AG04449 (cell line): ENCODE measurements at regions not wholly inside any gene's neighbourhood (a gene's known extent, or its start where the extent isn't known, plus 50 kb on each side); places are given as distances from the start of the nearest gene placed in this dataset.
"Not testable (repeated sequence)": the region's sequence is repeated elsewhere in the genome, so short reads cannot be mapped to it uniquely, and the experiment has no call there.

Experiments
- CTCF ChIA-PET: fragments of 350-600 bp; formaldehyde crosslinking; extraction: SDS; loops from one replicate; lab custom pipeline; 2021; ENCODE audit warnings: antibody characterized with exemption; lab: Yijun Ruan, JAX
- POLR2A ChIA-PET: fragments of 400-600, 350-600 bp; formaldehyde crosslinking; extraction: SDS; loops from one replicate; lab custom pipeline; 2020; ENCODE audit warnings: antibody characterized with exemption, inconsistent platforms; lab: Yijun Ruan, JAX
- DNase-seq: peaks from one replicate; pipeline ENCODE4 v3.0.0-alpha.2; 2010; ENCODE audit warnings: low read depth, low spot score
- H3K4me3 ChIP-seq: 2 replicates; pipeline ENCODE4 v1.5.1; 2011; ENCODE audit warnings: low read depth, mild to moderate bottlenecking, control low read depth, low read length
- CTCF ChIP-seq: IDR thresholded peaks from one replicate; pipeline ENCODE4 v1.5.1; 2011; ENCODE audit warnings: mild to moderate bottlenecking, moderate library complexity, low read length, control low read depth, inconsistent platforms; ENCODE audit not compliant: insufficient read depth; ENCODE audit errors: missing control alignments

GRCh38 chr11:123356539-123356938 is 73.5 kb upstream of the GRAMD1B start:
- DNase-seq: no peak
- ChIA-PET CTCF (interaction anchor here (1.0 to 1.4 kb wide), 2 partner anchors 49 to 83 kb away, joined by 3 to 4 read pairs; no protein-coding TSS in a partner anchor), POLR2A (no interaction called here)
- H3K4me3 ChIP-seq: no peak overlapping the region
- no peak for TF ChIP-seq CTCF

GRCh38 chr11:123354371-123354975 is 75.6 kb upstream of the GRAMD1B start:
- no peak overlapping the region for H3K4me3 ChIP-seq
- no peak for TF ChIP-seq CTCF
- no peak for DNase-seq
- ChIA-PET POLR2A (no interaction called here), CTCF (interaction anchor here (1.4 kb wide), 1 partner anchor 53 kb away, joined by 5 read pairs; no protein-coding TSS in a partner anchor)

- ChIA-PET POLR2A (no interaction called here), CTCF (interaction anchor here (0.9 to 1.6 kb wide), 2 partner anchors 49 to 240 kb away, joined by 3 to 4 read pairs; no protein-coding TSS in a partner anchor)
- no peak overlapping the region for H3K4me3 ChIP-seq
- TF ChIP-seq CTCF: no peak
- DNase-seq: no peak
These were observed 78.7 kb upstream of the GRAMD1B start for GRCh38 chr11:123351375-123351774.

- H3K4me3 ChIP-seq: no peak overlapping the region
- DNase-seq: no peak
- TF ChIP-seq CTCF: no peak
- ChIA-PET POLR2A (no interaction called here), CTCF (no interaction called here)
These were observed 80.7 kb upstream of the GRAMD1B start for GRCh38 chr11:123349382-123349781.

GRCh38 chr11:123344790-123345357 is 85.2 kb upstream of the GRAMD1B start:
- POLR2A ChIA-PET: no interaction called here
- H3K4me3 ChIP-seq: no peak overlapping the region
- DNase-seq: no peak
- TF ChIP-seq CTCF: no peak
- CTCF ChIA-PET: no interaction called here

GRCh38 chr11:123344188-123344587 is 85.9 kb upstream of the GRAMD1B start:
- H3K4me3 ChIP-seq, POLR2A ChIA-PET, DNase-seq, CTCF ChIA-PET: not testable (repeated sequence)
